ENCODE measurements at regions not wholly inside any gene's neighbourhood (a gene's known extent, or its start where the extent isn't known, plus 50 kb on each side); places are given as distances from the start of the nearest gene placed in this dataset.
A peak's percentile ranks its signal among the peaks of the same experiment; 100 is the strongest.

DNA sequence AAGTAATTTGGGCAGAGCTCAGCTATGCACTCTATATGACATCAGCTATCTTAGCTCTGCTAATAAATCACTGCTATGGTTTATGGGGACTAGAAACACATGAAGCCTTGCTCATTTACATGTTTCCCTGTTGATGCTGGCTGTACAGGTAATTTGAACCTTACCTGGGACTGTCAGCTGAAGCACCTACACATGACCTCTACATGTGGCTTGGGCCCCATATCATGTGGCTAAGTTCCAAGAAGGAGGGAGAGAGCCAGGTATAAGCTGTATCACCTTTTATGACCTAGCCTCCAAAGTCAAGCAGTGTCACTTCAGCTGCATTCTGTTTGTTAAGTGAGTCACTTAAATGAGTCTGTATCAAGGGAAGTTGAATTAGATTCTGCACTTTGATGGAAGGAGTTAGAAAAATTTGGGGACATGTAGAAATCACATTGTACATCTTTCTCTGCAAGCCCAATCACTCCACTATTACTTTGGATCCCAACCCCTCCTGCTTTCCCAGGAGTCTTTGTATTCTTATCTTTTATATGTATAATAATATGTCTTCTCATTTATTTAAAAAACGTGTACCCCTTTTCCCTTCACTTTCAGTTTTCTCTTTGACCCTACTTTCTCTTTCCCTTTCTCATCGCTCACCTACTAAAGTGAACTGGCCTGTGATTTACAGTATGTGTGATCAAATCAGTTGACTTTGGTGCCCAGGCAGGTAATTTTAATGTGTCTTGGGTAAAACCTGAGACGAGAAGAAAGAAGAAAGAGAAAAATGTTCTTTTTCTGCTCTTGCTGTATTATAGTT is 53.4 kb upstream of the PRKACB start:
- DNase-seq, result no peak
- Mint-ChIP-seq H3K27me3 (ENCODE audit: insufficient read depth) (no peaks in the 10 kb centered on the region; the same call in 1 of the 2 replicates), H3K27ac (no peak overlapping the region), H3K36me3 (ENCODE audit: low read depth) (peaks cover 9% of the 10 kb centered on the region), H3K9me3 (peaks cover 9% of the 10 kb centered on the region), H3K4me3 (no peak overlapping the region), H3K4me1 (ENCODE audit: low read depth) (peaks cover 42% of the 10 kb centered on the region)
- TF ChIP-seq CTCF (IDR thresholded peaks at IDR 0.05), result no peak

- peaks cover 1% of the 10 kb centered on the region; the same call in 1 of the 2 replicates for H3K9me3 Mint-ChIP-seq
- H3K4me1 Mint-ChIP-seq (ENCODE audit: low read depth), result peaks cover 34% of the 10 kb centered on the region
- H3K27ac Mint-ChIP-seq, result peak overlapping the region; percentile 12
- TF ChIP-seq CTCF (IDR thresholded peaks at IDR 0.05), result no peak
- peaks cover 1% of the 10 kb centered on the region for H3K36me3 Mint-ChIP-seq (ENCODE audit: low read depth)
- DNase-seq, result no peak
- peak overlapping the region; percentile 12 for H3K4me3 Mint-ChIP-seq
- no peaks in the 10 kb centered on the region; the same call in 1 of the 2 replicates for H3K27me3 Mint-ChIP-seq (ENCODE audit: insufficient read depth)
These were observed 54.2 kb upstream of the PRKACB start for GRCh38 chr1:84089867-84090266.

- peak overlapping the region; percentile 12 for H3K4me3 Mint-ChIP-seq
- H3K9me3 Mint-ChIP-seq, result no peaks in the 10 kb centered on the region
- H3K36me3 Mint-ChIP-seq (ENCODE audit: low read depth), result no peaks in the 10 kb centered on the region; the same call in 1 of the 2 replicates
- DNase-seq, result peak; percentile 65
- H3K27ac Mint-ChIP-seq, result peak overlapping the region; percentile 12
- peaks cover 30% of the 10 kb centered on the region for H3K4me1 Mint-ChIP-seq (ENCODE audit: low read depth)
- TF ChIP-seq CTCF (IDR thresholded peaks at IDR 0.05), result no peak
- no peaks in the 10 kb centered on the region; the same call in 1 of the 2 replicates for H3K27me3 Mint-ChIP-seq (ENCODE audit: insufficient read depth)
These were observed 54.6 kb upstream of the PRKACB start for GRCh38 chr1:84089465-84089864.

GRCh38 chr1:84086616-84087015 is 57.5 kb upstream of the PRKACB start:
- peaks cover 28% of the 10 kb centered on the region for H3K4me1 Mint-ChIP-seq (ENCODE audit: low read depth)
- no peaks in the 10 kb centered on the region for H3K9me3 Mint-ChIP-seq
- H3K27me3 Mint-ChIP-seq (ENCODE audit: insufficient read depth), result no peaks in the 10 kb centered on the region; the same call in none of the 2 replicates
- no peak for DNase-seq
- no peaks in the 10 kb centered on the region for H3K36me3 Mint-ChIP-seq (ENCODE audit: low read depth)
- no peak overlapping the region for H3K27ac Mint-ChIP-seq
- TF ChIP-seq CTCF (IDR thresholded peaks at IDR 0.05), result no peak
- no peak overlapping the region for H3K4me3 Mint-ChIP-seq

- H3K9me3 Mint-ChIP-seq, result no peaks in the 10 kb centered on the region
- H3K4me3 Mint-ChIP-seq, result no peak overlapping the region
- DNase-seq, result no peak
- no peak for TF ChIP-seq CTCF (IDR thresholded peaks at IDR 0.05)
- H3K4me1 Mint-ChIP-seq (ENCODE audit: low read depth), result peaks cover 28% of the 10 kb centered on the region
- no peaks in the 10 kb centered on the region; the same call in none of the 2 replicates for H3K27me3 Mint-ChIP-seq (ENCODE audit: insufficient read depth)
- no peaks in the 10 kb centered on the region for H3K36me3 Mint-ChIP-seq (ENCODE audit: low read depth)
- H3K27ac Mint-ChIP-seq, result no peak overlapping the region
These were observed 57.9 kb upstream of the PRKACB start for GRCh38 chr1:84086189-84086588.

All from HFFc6 (cell line).